ENCODE measurements at regions not wholly inside any gene's neighbourhood (a gene's known extent, or its start where the extent isn't known, plus 50 kb on each side); places are given as distances from the start of the nearest gene placed in this dataset.
A peak's percentile ranks its signal among the peaks of the same experiment; 100 is the strongest.
"Not testable (repeated sequence)": the region's sequence is repeated elsewhere in the genome, so short reads cannot be mapped to it uniquely, and the experiment has no call there.

GRCh38 chr1:82099170-82099569 is 298.4 kb downstream of the ADGRL2 start:
- DNase-seq (ENCODE audit: low read depth in 2 of 2) = no peak

DNA sequence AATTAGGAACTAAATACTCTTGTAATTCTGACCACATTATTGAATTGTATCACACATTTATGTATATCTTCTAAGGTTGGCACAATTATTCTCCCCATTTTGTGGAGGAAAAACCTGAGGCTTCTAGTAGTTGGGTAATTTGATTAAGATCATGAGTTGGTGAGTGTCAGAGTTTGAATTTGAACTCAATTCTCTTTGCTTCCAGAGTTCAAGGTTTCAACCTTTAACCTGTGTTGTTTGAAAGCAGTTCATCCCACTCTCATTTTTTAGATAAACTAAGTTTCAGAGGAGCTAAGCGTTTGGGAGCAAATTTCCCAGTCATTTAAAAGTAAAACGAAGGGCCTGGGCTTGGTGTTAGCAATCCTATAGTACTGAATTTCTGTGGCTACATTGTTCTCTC is 293.4 kb downstream of the ADGRL2 start:
- no peak for DNase-seq (ENCODE audit: low read depth in 2 of 2)

GRCh38 chr1:82091729-82092128 is 291.0 kb downstream of the ADGRL2 start:
- DNase-seq (ENCODE audit: low read depth in 2 of 2) = no peak

DNA sequence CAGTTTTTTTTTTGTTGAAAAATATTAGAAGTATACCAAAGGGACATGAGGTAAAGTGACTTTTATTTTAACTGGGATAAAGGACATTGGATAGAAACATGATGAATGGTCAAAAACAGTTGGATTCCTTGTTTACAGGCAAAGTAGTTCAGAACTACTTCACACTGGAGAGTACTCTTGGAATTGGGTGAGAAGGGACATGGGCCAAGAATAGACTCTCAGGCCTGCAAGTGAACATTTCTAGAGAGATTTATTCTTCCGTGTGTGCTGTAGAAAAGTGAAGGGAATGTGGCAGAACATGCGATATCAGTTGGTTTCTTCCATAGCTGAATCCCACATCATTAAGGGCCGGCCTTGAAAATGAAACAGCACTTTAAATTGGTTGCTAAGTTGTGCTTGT is 290.5 kb downstream of the ADGRL2 start:
- no peak for DNase-seq (ENCODE audit: low read depth in 2 of 2)

GRCh38 chr1:82090104-82090503 is 289.4 kb downstream of the ADGRL2 start:
- peak in 1 of 2 donors; percentile 22 for DNase-seq (ENCODE audit: low read depth in 2 of 2)

DNA sequence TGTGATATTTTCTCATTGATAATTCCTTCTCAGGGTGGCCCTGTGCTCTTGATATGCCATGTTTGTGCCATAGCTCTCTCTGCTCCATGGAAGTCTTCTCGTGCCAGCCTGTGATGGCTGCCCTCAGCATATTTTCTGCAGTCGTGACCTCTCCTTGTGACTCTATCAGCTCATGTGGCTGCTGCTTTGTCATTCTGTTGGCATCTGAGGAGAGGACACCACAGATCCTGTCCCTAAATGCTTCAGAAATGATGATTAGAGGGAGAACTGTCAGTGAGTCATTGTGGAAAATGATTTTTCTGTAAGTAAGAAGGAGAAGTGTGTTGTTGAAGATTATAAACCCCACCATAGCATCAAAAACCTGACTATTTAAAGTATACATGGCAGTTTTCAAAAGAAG is 286.0 kb downstream of the ADGRL2 start:
- no peak for DNase-seq (ENCODE audit: low read depth in 2 of 2)

DNA sequence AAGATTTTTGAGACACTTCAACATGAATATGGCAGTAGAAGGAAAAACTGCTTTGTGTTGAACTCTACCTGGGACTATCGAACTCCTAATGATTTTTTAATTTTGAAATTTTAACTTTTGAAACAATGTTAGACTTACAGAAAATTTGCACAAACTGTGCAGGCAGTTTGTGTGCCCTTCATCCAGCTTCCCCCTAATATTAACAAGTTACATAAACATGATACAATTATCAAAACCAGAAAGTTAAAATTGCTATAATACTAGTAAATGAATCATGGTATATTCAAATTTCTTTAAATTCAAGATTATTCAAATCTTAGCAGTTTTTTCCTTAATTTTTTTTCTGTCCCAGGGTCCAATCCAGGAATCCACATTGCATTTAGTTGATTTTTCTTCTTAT is 278.9 kb downstream of the ADGRL2 start:
- no peak for DNase-seq (ENCODE audit: low read depth in 2 of 2)

GRCh38 chr1:82073659-82074058 is 272.9 kb downstream of the ADGRL2 start:
- DNase-seq (ENCODE audit: low read depth in 2 of 2) = no peak

DNA sequence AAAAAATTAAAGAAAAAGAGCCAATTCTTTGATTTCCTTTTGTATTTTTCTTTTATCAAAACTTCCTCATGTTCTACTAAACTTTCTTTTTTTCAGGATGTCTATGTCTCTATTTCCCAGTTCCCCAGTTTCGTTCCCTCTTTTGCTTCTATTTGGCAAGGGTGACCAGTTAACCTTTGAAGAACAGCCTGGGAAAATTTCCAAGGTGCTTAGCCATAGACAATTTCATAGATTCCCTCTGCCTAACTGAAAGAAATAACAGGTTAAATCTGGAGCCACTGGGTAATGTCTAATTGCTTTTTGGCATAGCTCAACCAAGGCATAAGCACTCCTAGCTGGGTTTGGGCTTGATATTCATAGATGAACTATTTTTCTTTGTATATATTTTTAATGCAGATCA is 272.3 kb downstream of the ADGRL2 start:
- no peak for DNase-seq (ENCODE audit: low read depth in 2 of 2)

- no peak for DNase-seq (ENCODE audit: low read depth in 2 of 2)
These were observed 265.2 kb downstream of the ADGRL2 start for GRCh38 chr1:82065916-82066315.

- no peak for DNase-seq (ENCODE audit: low read depth in 2 of 2)
These were observed 264.0 kb downstream of the ADGRL2 start for GRCh38 chr1:82064691-82065090.

DNA sequence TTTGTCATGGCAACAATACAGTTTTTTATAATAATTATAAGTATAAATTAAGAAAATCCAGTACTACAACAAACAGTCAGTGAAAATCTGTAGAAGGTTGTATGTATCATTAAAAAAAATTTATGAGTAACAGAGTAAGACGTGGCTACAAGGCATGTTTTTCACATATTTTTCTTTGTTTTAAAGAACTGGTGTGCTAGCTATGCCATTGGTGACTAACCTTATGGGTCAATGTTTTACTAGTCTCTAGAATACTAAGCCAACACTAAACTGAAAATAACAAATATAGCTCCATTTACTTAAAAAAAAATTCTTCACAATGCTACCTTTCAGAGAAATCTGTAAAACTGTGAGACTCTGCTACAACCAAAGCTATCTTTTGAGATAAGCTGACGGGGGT is 261.5 kb downstream of the ADGRL2 start:
- no peak for DNase-seq (ENCODE audit: low read depth in 2 of 2)

- no peak for DNase-seq (ENCODE audit: low read depth in 2 of 2)
These were observed 259.2 kb downstream of the ADGRL2 start for GRCh38 chr1:82059959-82060358.

GRCh38 chr1:82057011-82057410 is 256.3 kb downstream of the ADGRL2 start:
- no peak for DNase-seq (ENCODE audit: low read depth in 2 of 2)

- not testable (repeated sequence) for DNase-seq (ENCODE audit: low read depth in 2 of 2)
These were observed 254.6 kb downstream of the ADGRL2 start for GRCh38 chr1:82055375-82055774.

GRCh38 chr1:82052563-82052962 is 251.8 kb downstream of the ADGRL2 start:
- no peak for DNase-seq (ENCODE audit: low read depth in 2 of 2)

DNA sequence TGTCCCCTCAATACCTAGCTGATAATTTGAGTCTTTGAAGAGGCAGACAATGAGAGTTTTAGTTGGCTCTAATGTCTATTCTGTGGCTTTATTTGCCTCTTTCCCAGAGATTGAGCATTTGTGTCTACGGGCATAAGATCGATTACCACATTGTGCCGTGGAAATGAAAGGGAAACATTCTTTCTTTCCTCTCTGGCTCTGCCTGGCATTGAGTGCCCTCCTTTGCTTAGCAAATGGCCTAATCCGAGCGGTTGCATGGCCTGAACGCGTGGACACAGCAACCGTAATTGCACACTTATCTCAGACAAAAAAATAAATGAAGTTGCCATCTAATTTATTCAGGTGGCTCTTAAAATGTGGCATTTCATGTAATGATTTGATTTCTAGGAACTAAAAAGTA is 247.9 kb downstream of the ADGRL2 start:
- DNase-seq (ENCODE audit: low read depth in 2 of 2) = no peak

GRCh38 chr1:82045221-82045620 is 244.5 kb downstream of the ADGRL2 start:
- no peak for DNase-seq (ENCODE audit: low read depth in 2 of 2)

DNA sequence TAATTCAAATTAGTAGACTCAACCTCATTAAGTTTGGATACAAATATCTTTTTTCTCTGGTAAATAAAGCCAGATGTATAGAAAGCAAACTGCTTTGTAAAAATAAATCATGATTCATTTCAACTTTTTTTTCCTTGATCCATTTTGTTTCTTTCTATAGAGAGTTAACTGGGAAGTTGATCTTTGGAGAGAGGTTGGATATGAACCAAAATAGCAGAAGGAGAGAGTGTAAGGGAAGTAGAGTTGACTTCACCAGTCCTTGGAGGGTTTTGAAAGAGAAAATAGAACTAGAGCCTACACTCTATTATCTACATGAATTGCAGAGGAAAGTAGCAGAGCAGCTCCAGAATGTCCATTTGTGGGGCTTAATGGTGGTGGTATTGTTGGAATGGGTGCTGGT is 243.8 kb downstream of the ADGRL2 start:
- no peak for DNase-seq (ENCODE audit: low read depth in 2 of 2)

DNA sequence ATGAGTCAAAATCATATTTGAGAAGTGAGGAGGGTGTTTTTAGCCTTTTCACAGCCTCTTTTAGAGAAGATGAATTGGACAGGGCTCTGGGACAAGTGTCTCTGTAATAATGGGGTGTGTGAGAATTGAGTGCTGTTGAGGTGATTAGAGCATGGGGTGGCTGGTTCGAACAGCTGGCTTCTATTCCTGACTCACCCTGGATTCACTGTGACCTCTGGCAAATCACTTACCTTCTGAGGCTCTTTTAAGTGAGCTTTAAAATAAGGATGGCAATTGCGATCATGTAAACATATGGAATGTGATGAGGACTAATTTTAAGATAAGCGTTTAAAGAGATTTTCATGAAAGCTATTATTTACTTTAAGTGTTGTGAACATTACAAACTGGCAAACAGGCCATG is 243.4 kb downstream of the ADGRL2 start:
- no peak for DNase-seq (ENCODE audit: low read depth in 2 of 2)

DNA sequence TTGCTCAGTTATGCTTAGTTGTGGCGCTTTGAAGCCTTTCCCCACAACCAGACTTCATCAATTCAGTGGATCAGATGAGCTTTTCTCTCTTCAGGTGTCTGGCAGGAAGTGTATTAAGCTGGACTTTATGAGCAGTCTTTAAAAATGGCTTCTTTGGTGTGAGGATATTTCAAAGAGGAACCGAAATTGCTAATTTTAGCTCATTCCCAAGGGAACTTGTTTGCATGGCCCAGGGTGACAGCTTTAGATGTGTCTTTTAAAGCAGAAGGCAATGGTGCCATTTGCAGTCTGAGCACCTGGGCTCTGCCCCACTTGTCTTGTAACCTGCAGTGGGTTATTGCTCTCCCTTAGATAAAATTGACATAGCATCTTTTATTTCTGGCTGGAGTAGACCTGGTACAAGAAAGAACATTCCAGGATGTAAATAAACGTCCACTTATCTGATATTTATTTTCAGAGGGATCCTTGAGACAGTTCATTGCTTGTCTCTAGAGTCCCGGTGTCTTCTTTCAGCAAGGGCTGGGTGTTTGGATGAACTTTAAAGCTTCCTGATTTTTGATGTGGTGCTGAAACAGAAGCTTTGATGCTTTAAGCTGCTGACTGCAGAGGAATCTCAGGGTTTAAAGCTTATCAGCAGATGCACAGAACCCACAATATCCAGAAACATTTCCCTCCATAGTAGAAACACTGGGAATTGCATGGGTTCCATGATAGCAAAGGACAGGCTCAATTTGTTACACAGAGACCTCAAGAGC is 241.7 kb downstream of the ADGRL2 start:
- no peak for DNase-seq (ENCODE audit: low read depth in 2 of 2)
